Ammon's horn (tissue), 1 donor: ENCODE measurements at regions not wholly inside any gene's neighbourhood (a gene's known extent, or its start where the extent isn't known, plus 50 kb on each side); places are given as distances from the start of the nearest gene placed in this dataset.

Experiments
- DNase-seq: peaks from one replicate; pipeline ENCODE4 v3.0.0-alpha.2; 2016; ENCODE audit warnings: low spot score

- DNase-seq: no peak
These were observed 296.4 kb upstream of the FMN2 start for GRCh38 chr1:239795304-239795703.

GRCh38 chr1:239799617-239800016 is 292.1 kb upstream of the FMN2 start:
- DNase-seq: no peak

- DNase-seq: no peak
These were observed 290.8 kb upstream of the FMN2 start for GRCh38 chr1:239800861-239801260.

- no peak for DNase-seq
These were observed 289.4 kb upstream of the FMN2 start for GRCh38 chr1:239802275-239802674.

- DNase-seq: no peak
These were observed 287.9 kb upstream of the FMN2 start for GRCh38 chr1:239803781-239804180.

- DNase-seq: no peak
These were observed 287.4 kb upstream of the FMN2 start for GRCh38 chr1:239804266-239804665.

- no peak for DNase-seq
These were observed 286.6 kb upstream of the FMN2 start for GRCh38 chr1:239805042-239805441.

GRCh38 chr1:239805851-239806772 is 285.6 kb upstream of the FMN2 start:
- DNase-seq: no peak

GRCh38 chr1:239806897-239807296 is 284.8 kb upstream of the FMN2 start:
- no peak for DNase-seq

GRCh38 chr1:239807361-239807760 is 284.3 kb upstream of the FMN2 start:
- no peak for DNase-seq

GRCh38 chr1:239810061-239810481 is 281.6 kb upstream of the FMN2 start:
- no peak for DNase-seq

GRCh38 chr1:239811211-239811885 is 280.3 kb upstream of the FMN2 start:
- DNase-seq: no peak

GRCh38 chr1:239812580-239812979 is 279.1 kb upstream of the FMN2 start:
- DNase-seq: no peak

- peak; percentile 22 for DNase-seq
These were observed 277.3 kb upstream of the FMN2 start for GRCh38 chr1:239814306-239814881.

GRCh38 chr1:239815074-239815473 is 276.6 kb upstream of the FMN2 start:
- DNase-seq: no peak

- peak; percentile 22 for DNase-seq
These were observed 275.5 kb upstream of the FMN2 start for GRCh38 chr1:239816081-239816782.

GRCh38 chr1:239817276-239817675 is 274.4 kb upstream of the FMN2 start:
- no peak for DNase-seq

- no peak for DNase-seq
These were observed 273.9 kb upstream of the FMN2 start for GRCh38 chr1:239817801-239818200.

- no peak for DNase-seq
These were observed 272.6 kb upstream of the FMN2 start for GRCh38 chr1:239819096-239819495.

GRCh38 chr1:239819756-239820250 is 271.9 kb upstream of the FMN2 start:
- DNase-seq: no peak

GRCh38 chr1:239823852-239824251 is 267.8 kb upstream of the FMN2 start:
- DNase-seq: no peak

- DNase-seq: no peak
These were observed 265.5 kb upstream of the FMN2 start for GRCh38 chr1:239826211-239826610.
